Femur (tissue), 1 donor: ENCODE measurements at regions not wholly inside any gene's neighbourhood (a gene's known extent, or its start where the extent isn't known, plus 50 kb on each side); places are given as distances from the start of the nearest gene placed in this dataset.
"Not testable (repeated sequence)": the region's sequence is repeated elsewhere in the genome, so short reads cannot be mapped to it uniquely, and the experiment has no call there.

Source experiments
- DNase-seq: peaks from one replicate; pipeline ENCODE4 v3.0.0-alpha.2; 2017

DNA sequence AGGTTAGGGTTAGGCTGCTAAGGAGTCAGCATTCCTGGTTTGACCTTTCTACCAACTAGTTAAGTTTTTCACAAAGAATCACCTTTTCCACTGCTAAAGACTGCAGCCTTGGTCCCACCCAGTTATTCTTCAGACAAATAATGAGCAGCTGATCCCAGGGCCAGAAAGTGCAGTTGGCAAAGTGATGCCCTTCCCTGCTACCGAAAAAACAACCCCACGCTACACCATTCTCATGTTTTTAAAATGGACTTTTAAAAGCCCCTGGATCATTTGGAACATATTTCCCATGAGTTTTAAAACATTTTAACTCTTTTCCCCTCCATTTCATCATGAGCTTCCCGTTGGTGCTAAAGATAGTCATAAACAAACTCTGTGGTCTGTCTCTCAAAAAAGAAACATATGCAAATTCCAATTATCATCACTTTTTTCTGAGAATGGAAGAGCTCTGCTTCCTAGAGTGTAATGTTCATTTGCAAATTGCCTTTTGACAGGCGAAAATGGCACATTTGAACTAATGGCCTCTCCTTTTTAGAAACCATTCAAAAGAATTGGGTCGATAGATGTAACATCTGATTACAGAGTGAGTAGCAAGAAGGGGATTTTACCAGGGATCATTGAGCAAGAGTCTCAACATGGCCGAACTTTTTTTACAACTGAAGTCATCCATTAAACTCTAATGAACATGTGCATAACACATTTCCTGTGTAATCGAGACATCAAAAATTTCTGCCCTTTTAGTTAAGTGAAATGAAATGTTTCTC is 129.3 kb upstream of the RAP1B start:
- no peak for DNase-seq

DNA sequence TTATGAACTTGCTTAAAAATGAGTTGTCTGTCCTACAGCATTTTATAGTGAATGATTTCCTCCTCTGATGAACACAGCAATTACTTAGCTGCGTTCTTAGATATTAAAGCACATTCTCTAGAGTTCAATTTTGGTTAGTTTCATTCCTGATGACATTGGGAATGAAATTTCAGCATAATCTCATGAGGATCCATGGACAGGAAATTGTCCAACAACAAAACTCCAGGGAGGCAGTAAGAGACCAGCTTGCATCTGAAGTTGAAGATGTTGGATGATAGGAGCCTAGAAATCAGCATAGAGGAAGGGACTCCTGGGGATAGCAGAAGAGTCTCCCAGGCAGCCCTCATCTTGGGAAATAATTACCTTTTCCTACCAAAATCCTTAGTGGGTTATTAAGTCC is 128.7 kb upstream of the RAP1B start:
- no peak for DNase-seq

DNA sequence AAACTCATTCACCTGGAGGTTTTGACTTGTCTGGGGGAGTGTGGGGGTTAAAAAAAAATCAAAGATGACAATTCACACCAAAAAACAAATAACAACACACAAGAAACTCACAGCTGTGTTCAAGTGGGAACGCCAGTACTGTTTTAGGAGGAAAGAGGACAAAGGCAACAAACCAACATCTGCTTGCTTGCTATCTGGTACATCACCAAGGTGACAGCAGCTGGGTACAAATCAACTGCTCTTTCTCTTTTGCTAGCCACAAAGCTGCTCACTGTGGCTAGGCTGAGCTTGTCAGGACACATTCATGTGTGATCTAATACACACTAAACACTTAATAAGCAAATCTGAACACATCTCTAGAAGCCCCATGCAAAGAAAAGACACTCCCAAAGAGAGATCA is 128.0 kb upstream of the RAP1B start:
- DNase-seq = no peak

DNA sequence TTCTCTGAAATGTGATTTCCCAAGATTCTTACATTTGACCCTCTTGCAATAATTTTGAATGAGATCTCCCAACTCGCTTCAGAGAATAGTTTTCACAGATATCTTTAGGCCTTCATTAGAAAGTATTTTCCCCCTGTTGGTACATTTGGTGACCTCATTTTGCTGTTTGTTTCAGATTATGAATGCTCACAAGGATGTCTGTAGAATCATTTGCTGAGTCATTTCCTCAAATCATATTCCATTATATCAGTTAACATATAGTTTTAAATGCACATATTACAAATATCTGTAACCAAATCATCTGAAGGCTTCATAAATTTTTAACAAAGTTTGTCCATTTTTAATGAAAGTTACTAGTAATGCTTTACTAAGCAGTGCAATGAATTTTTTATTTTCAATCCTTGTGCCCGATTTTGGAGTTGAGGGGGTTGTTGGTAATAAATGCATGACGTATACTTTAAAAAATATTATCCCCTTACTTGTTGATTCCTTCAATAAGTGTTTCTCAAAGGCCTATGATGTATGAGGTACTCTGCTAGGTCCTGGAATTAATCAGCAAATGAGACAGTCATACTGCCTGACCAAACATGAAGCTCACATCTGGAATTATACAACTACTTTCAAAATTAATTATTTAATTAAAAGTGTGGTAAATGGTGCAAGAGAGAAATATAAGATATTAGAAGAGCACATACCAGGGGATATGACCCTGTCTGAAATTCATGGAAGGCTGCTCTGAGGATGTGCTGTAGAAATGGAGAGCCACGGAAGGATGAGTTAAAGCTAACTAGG is 126.9 kb upstream of the RAP1B start:
- DNase-seq = no peak

DNA sequence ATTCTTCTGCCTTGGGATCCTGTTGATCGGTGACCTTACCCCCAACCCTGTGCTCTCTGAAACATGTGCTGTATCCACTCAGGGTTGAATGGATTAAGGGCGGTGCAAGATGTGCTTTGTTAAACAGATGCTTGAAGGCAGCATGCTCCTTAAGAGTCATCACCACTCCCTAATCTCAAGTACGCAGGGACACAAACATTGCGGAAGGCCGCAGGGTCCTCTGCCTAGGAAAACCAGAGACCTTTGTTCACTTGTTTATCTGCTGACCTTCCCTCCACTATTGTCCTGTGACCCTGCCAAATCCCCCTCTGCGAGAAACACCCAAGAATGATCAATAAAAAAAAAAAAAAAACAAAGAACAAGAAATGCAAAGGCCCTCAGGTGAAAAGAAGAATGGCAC is 126.1 kb upstream of the RAP1B start:
- not testable (repeated sequence) for DNase-seq

DNA sequence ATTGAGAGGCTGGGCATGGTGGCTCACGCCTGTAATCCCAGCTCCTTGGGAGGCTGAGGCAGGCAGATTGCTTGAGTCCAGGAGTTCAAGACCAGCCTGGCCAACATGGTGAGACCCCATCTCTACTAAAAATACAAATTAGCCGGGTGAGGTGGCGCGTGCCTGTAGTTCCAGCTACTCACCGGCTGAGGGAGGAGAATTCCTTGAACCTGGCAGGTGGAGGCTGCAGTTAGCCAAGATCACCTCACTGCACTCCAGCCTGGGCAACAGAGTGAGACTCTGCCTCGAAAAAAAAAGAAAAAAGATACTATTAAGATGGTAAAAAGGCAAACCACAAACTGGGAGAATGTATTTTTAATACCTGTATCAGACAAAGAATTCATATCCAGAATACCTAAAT is 124.2 kb upstream of the RAP1B start:
- not testable (repeated sequence) for DNase-seq

DNA sequence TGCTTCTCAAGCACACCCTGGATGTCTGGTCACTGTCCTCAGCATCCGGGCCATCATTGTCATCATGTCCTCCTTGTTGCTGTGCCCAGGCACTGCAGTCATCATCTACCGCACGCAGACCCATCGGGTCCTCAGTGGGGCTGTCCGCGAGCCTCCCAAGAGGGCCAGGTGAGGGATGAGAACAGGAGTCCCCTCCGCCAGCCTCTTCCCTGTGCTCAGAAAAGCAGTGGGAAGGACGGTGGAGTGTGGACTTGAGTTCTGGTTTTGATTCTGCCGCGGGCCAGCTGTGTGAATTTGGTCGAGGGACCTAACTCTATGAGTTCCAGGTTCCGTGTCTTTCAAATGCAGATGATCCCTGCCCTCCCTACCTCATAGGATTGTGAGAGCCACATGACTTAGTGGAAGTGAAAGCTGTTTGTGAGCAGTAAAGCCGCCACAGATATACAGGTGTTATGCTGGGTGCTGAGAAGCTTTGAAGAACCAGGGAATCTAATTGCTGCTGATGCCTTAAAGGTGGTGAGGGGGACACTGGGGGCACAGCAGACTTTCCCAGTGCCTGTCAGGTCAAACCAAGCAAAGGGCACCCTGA is 122.9 kb upstream of the RAP1B start:
- no peak for DNase-seq

DNA sequence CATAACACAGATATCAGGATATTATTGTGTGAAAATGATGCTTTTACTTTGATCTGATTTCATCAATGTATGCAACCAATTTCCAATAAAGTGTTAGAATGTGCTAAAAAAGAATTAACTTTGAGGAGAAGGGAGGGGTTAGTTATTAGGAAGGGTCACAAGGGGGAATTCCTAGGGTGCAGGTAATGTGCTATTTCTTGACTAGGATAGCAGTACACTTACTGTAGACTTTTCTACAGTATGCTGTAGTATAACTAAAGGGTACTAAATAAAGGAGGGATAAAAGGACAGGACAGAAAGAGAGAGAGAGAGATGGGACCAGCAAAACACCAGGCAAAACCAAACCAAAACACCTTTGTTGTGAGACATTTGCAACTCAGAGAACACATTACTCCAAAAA is 121.4 kb upstream of the RAP1B start:
- no peak for DNase-seq

DNA sequence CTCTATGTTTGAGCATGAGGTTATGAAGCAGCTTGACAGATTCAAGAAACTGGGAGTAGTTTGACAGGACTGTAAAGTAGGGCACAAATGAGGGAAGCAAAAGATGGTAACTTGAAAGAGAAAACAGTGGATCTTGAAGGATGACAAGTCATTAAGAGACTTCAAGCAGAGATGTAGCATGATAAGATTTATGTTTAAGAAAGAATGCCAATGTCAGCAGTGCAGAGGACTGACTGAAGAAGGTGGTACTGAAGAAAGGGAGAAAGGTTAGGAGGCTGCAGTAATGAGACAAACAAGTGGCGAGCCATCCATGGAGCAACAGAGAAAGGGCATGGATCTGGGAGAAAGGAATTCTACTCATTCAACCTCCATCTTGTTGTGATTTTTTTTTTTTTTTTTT is 120.2 kb upstream of the RAP1B start:
- DNase-seq = no peak

DNA sequence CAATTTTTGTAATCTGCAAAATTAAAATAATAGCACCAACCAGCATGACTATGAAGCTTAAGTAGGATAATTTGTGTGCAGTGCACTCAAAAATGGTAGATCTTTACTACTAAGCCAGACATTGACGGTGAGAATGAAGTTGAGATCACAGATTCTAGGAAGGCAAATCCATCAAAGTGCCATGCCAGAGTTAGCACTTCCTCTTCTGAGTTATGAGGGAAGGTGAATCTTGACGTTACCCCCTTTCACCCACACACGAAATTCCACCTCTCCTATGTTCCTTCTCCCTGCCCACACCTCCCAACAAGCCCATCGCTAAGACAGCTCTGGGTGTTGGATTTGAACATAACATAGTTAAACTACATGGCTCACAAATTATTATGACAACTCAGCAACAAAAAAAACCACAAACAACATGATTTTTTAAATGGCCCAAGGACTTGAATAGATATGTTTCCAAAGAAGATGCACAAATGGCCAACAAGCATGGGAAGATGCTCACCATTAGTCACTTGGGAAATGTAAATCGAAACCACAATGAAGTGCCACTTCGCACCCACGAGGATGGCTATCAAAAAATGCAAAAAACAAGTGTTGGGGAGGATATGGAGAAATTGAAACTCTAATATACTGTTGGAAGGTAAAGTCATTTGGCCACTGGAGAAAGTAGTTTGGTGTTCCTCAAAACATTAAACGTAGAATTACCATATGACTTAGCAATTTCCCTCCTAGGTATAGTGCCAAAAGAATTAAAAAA is 119.3 kb upstream of the RAP1B start:
- DNase-seq = no peak

DNA sequence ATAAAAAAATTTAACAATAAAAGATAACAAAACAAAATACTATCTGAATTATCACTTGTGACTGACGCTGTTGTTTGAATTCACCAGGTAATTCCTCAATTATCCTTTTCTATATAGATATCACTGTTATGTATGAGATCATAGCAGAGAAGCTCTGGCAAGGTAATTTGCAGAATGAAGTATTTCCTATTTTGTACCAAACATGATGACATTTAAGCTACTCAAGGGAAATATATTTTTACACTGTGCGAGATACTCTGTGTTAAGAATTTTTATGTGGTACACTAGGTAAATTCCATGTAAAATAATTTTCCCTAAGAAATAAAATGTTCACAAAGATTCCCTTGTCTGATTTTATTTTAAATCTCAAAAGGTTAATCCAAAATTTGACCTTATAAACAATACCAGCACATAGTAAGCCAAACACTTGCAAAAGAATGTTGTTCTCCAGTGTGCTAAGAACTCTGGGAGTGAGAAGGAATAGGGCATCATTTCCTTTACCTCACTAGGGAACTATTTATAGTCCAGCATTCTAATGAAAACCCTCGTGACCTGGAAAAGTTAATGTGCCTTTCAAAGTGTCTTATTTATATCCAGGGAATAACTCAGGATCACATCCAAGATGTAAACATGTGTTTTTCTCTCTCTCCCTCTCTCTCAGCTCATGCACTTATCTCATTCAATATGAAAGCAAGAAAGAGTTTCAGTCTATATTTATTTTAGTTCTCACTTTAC is 115.2 kb upstream of the RAP1B start:
- DNase-seq = no peak

DNA sequence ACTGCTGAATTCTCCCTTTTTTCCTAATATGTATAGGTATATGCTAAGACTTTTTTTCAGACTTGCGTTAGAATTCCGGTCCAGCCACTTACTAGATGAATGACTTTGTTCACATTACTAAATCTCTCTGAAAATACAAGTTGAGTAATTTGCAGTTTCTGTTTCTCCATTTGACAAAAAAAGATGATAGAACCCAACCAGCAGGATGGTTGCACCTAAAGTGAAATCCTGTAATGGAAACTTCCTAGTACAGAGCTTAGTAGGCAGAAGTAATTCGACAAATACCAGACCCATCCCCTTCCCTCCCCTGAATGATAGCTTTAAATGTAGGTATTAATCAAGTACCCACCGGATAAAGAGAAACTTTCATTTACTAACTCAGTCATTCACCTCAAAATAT is 113.6 kb upstream of the RAP1B start:
- DNase-seq = no peak

DNA sequence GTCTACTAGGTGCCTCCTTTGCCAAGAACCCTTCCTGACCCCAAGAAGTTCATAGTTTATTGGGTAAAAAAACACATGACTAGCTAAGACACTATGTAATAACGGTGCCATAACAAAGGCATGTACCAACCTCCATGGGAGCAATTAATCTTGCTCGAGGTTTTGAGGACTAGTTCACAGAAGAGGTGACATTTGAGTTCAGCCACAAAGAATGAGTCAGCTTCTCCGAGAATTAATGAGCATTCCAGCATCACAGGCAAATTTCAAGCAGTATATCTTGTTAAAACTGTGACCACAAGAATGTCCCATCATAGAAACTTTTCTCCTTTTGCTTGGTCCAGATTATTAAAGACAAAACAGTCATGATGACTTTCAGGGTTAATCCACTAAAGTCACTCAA is 113.0 kb upstream of the RAP1B start:
- DNase-seq = no peak

DNA sequence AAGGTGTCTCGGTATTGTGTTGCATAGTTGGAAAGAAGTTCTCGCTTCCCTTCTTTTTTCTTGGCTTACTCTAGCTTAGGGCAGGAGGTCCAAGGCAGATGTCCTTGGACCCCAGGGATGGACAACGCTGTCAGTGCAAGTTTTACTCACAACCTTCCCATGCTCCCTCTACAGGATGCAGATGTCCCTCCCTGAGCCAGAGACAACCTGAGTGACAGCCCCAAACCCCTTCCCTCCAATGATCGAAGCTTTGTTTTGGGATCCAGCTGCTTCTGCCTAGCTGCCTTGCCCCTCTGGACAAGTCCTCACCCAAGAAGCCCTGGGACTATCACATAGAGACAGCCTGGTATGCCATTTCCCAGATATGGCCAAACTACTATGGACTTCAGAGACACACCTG is 112.0 kb upstream of the RAP1B start:
- no peak for DNase-seq

DNA sequence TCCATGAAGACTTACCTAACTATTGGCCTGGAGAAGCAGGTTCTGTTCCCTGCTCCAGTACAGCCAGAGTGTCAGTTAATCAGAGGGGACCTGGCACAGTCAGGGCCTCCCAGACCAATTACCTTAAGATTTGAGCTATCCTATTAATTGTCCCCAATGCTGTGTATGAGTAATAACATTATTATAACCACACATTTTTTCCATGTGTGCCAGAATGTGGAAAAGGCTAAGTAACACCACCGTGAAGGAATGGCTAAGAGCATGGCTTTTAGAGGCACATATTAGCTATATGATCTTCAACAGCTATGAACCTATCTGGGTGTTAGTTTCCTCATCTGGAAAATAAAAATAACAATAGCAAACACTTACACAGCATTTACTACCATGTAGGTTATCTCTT is 111.1 kb upstream of the RAP1B start:
- DNase-seq = no peak

DNA sequence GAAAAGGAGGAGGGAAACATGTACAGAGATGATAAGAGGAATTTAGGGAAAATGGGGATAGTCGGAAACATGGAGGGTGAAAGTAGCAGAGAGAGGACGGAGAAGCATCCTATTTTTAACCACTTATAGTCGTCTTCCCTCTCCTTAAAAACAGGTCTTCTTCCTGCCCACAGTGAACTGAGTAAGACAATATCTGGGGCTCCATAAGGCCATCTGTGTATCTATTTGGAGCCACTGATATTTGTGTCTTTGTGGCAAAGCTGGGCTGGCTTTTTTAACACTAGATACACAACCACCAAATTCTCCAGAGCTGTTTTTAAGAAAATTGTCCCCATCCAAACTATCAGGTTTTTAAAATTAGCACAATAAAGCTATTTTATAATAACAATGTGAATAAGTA is 109.5 kb upstream of the RAP1B start:
- no peak for DNase-seq

DNA sequence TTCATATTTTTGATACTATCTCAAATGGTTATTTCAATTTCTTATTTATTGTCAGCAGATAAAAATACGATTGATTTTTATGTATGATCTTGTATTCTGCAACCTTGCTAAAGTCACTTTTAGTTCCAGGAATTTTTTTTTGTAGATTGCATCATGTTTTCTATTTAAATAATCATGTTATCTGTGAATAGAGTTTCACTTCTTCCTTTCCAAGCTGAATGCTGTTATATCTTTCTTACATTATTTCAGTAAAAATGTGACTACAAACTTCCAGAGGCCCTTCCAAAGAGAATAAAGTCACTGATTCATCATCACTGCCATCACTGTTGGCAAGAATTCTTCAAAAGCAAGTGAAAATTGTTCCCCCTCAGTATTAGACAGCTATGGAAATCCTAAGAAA is 104.7 kb upstream of the RAP1B start:
- DNase-seq = no peak

DNA sequence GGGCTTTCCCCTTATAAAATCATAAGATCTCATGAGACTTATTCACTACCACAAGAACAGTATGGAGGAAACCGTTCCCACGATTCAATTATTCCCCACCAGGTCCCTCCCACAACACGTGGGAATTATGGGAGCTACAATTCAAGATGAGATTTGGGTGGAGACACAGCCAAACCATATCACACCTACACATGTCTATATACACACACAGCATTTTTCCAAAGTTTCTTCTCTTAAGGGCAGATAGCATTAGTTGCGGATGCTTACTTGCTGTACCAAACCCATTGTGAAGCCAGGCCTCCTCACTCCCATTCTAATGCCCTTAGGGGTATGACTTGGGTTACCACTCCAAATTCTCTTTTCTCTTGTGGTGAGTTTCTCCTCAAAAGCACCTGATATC is 104.1 kb upstream of the RAP1B start:
- no peak for DNase-seq

DNA sequence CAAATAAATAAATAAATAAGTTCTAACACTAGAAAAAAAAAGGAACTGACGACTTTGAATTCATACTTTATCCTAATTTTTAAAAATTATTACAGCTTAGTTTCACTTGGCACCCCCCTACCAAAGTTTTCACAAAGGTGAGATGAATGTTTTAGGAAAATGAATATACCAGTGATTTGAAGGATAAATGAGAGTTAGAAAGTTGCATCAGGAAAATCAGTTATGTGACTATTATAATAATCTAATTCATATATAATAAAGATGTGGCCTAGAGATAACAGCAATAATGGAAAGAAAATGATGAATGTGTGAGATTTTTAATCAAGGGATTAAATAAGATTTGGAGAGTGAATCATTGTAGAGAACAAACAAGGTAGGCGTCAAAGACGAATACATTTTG is 103.0 kb upstream of the RAP1B start:
- DNase-seq = no peak

DNA sequence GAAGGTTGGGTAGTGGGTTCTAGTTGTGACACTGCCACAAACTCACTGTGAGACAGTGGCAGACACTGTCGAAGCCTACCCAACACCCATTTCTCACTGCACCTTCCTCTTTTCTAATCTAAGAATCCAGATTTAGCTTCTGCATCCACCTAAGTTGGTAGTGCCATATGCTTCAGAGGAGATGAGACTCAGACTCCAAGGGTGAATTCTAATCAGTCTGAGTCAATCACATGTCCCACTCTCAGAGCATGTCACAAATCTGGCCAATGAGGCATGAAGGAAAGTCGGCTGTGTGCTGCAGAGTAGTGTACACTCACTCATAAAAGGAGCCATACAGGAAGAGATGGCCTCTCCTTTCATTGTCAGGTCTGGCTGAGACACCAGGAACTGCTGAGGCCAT is 102.1 kb upstream of the RAP1B start:
- no peak for DNase-seq

DNA sequence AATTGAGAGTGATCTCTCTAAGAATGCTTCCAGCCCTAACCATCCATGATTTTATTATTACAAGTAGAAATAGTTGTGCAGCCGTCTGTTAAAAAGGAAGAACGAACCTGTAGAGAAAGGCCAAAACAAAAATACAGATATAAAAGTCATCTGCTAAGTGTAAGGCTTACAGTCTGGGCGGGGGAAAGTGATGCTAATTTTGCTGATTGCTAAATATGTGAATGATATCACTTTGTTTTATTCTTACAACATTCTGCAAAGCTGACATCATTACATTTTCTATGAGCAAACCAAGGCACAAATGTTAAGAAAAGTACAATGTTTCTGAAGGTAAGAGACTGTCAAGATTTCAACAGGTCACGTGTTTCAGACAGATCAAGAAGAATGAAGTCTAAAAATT is 101.5 kb upstream of the RAP1B start:
- DNase-seq = no peak

DNA sequence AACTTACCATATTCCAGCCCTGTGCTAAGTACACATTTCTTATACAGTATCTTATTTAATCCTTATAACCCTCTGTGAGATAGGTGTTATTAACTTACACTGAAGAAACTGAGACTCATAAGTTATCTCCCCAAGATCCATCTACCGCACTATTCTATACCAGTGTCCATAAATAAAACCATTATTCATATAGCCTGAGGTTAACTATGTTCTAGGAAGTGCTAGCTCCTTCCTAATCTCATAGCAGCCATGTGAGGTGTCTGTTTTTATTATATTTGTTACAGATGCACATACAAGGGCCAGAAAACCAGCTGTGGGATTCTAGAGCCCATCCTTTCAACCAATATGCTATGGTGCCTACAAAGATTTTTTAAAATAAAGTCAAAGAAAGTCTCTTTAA is 100.3 kb upstream of the RAP1B start:
- no peak for DNase-seq
